ENCODE measurements at regions not wholly inside any gene's neighbourhood (a gene's known extent, or its start where the extent isn't known, plus 50 kb on each side); places are given as distances from the start of the nearest gene placed in this dataset.

- DNase-seq, result no peak
These were observed 50.6 kb upstream of the L3MBTL4 start for GRCh38 chr18:6465281-6465680.

- DNase-seq, result no peak
These were observed 61.5 kb upstream of the L3MBTL4 start for GRCh38 chr18:6476190-6476589.

- DNase-seq, result no peak
These were observed 62.2 kb upstream of the L3MBTL4 start for GRCh38 chr18:6476880-6477279.

GRCh38 chr18:6478121-6478520, 63.4 kb upstream of the L3MBTL4 start:
- no peak for DNase-seq

- no peak for DNase-seq
These were observed 65.0 kb upstream of the L3MBTL4 start for GRCh38 chr18:6479699-6480098.

- no peak for DNase-seq
These were observed 67.7 kb upstream of the L3MBTL4 start for GRCh38 chr18:6482198-6482977.

- no peak for DNase-seq
These were observed 69.9 kb upstream of the L3MBTL4 start for GRCh38 chr18:6484659-6485058.

GRCh38 chr18:6486313-6486712, 71.6 kb upstream of the L3MBTL4 start:
- no peak for DNase-seq

- DNase-seq, result no peak
These were observed 72.2 kb upstream of the L3MBTL4 start for GRCh38 chr18:6486764-6487426.

- no peak for DNase-seq
These were observed 73.3 kb upstream of the L3MBTL4 start for GRCh38 chr18:6487968-6488367.

- DNase-seq, result no peak
These were observed 74.2 kb upstream of the L3MBTL4 start for GRCh38 chr18:6488956-6489355.

- no peak for DNase-seq
These were observed 75.3 kb upstream of the L3MBTL4 start for GRCh38 chr18:6489977-6490376.

- DNase-seq, result no peak
These were observed 78.5 kb upstream of the L3MBTL4 start for GRCh38 chr18:6493194-6493593.

GRCh38 chr18:6495536-6495935, 80.8 kb upstream of the L3MBTL4 start:
- no peak for DNase-seq

GRCh38 chr18:6497543-6497942, 82.8 kb upstream of the L3MBTL4 start:
- DNase-seq, result no peak

GRCh38 chr18:6498289-6498856, 83.7 kb upstream of the L3MBTL4 start:
- DNase-seq, result no peak

GRCh38 chr18:6504605-6505497, 90.1 kb upstream of the L3MBTL4 start:
- no peak for DNase-seq

GRCh38 chr18:6505498-6505875, 90.8 kb upstream of the L3MBTL4 start:
- DNase-seq, result no peak

GRCh38 chr18:6509417-6509816, 94.7 kb upstream of the L3MBTL4 start:
- DNase-seq, result no peak

GRCh38 chr18:6509832-6510231, 95.1 kb upstream of the L3MBTL4 start:
- no peak for DNase-seq

- DNase-seq, result no peak
These were observed 106.2 kb upstream of the L3MBTL4 start for GRCh38 chr18:6520901-6521300.

- peak in 1 of 5 experiments; percentile 27 for DNase-seq
These were observed 107.2 kb upstream of the L3MBTL4 start for GRCh38 chr18:6521803-6522418.

- DNase-seq, result no peak
These were observed 110.9 kb upstream of the L3MBTL4 start for GRCh38 chr18:6525604-6526003.
